Right lobe of liver (tissue), 4 donors: ENCODE measurements at regions not wholly inside any gene's neighbourhood (a gene's known extent, or its start where the extent isn't known, plus 50 kb on each side); places are given as distances from the start of the nearest gene placed in this dataset.

ENCODE experiments used
- CTCF ChIP-seq, 4 donors: fragments of 200-600 bp in 3 of 4; fragments of 450-650 bp in 1 of 4; IDR thresholded peaks; one replicate each; pipeline versions ENCODE4 v1.5.1 to v1.8.0; 2016 to 2022; ENCODE audit warnings: antibody characterized with exemption in 4 of 4, mild to moderate bottlenecking in 2 of 4
- POLR2A ChIP-seq: fragments of 450-650 bp; IDR thresholded peaks from one replicate; pipeline ENCODE4 v1.6.1; 2017; ENCODE audit warnings: antibody characterized with exemption, mild to moderate bottlenecking
- donor health status: DM: no; HTN: no; CAD: no.
- donor health status: DM: no; HTN: no; CAD: no.
- donor health status: DM: no; HTN: yes; CAD: no.

GRCh38 chrX:76919761-76920160, 492.3 kb downstream of the MAGEE1 start:
- no peak for TF ChIP-seq POLR2A
- no peak for TF ChIP-seq CTCF (IDR thresholded peaks at IDR 0.05)
